Kidney (tissue), 13 donors: ENCODE measurements at regions not wholly inside any gene's neighbourhood (a gene's known extent, or its start where the extent isn't known, plus 50 kb on each side); places are given as distances from the start of the nearest gene placed in this dataset.
"Not testable (repeated sequence)": the region's sequence is repeated elsewhere in the genome, so short reads cannot be mapped to it uniquely, and the experiment has no call there.

Experiments used
- DNase-seq, 5 donors: peaks; one replicate each; pipeline ENCODE4 v3.0.0-alpha.2; 2013 to 2020
- FAIRE-seq: peaks from 2 replicates; lab custom pipeline; 2012; peaks lifted over from hg19 to GRCh38; lab: Jason Lieb, UNC
- H3K27ac ChIP-seq, 2 donors: one replicate each; pipeline ENCODE4 v1.7.0; 2013; ENCODE audit warnings: low read depth in 2 of 2, low read length in 2 of 2, inconsistent platforms in 1 of 2
- H3K27me3 ChIP-seq: one replicate; pipeline ENCODE4 v1.7.1; 2013; ENCODE audit warnings: low read length, inconsistent platforms; ENCODE audit not compliant: control insufficient read depth, insufficient read depth
- H3K36me3 ChIP-seq, 3 donors: one replicate each; pipeline versions ENCODE4 v1.7.0 to v1.7.1; 2013; ENCODE audit warnings: low read length in 3 of 3, control low read depth in 1 of 3, inconsistent platforms in 1 of 3; ENCODE audit not compliant: insufficient read depth in 3 of 3, control insufficient read depth in 2 of 3
- H3K4me1 ChIP-seq, 3 donors: one replicate each; pipeline versions ENCODE4 v1.7.0 to v1.7.1; 2013; ENCODE audit warnings: low read length in 3 of 3, inconsistent platforms in 1 of 3, low read depth in 1 of 3; ENCODE audit not compliant: control insufficient read depth in 2 of 3, insufficient read depth in 2 of 3
- H3K4me3 ChIP-seq, 3 donors: one replicate each; pipeline versions ENCODE4 v1.7.0 to v1.8.1; 2013; ENCODE audit warnings: low read length in 3 of 3, control low read depth in 1 of 3, inconsistent platforms in 1 of 3
- H3K9ac ChIP-seq, 3 donors: one replicate each; pipeline versions ENCODE4 v1.7.0 to v1.7.1; 2013; ENCODE audit warnings: low read length in 3 of 3, control low read depth in 1 of 3, inconsistent platforms in 1 of 3
- H3K9me3 ChIP-seq, 3 donors: one replicate each; pipeline versions ENCODE4 v1.7.0 to v1.7.1; 2013; ENCODE audit warnings: low read length in 3 of 3, control low read depth in 1 of 3, inconsistent platforms in 1 of 3; ENCODE audit not compliant: control insufficient read depth in 2 of 3, insufficient read depth in 1 of 3
- intact Hi-C: fragments of 100-400 bp; cut with DNase I; formaldehyde crosslinking; loops from one replicate; pipeline ENCODE4 v1.11.1; 2022
- TF ChIP-seq, protein P1 (sequence below): IDR thresholded peaks from 3 replicates; pipeline ENCODE4 v1.5.1; 2012; ENCODE audit warnings: mild to moderate bottlenecking, moderate library complexity, borderline replicate concordance; ENCODE audit not compliant: insufficient read depth; ENCODE audit errors: extremely low read depth
- donor health status: control.
- donor health status: control.
- donor health status: control.
- donor health status: control.
- donor health status: control.
- donor health status: DM: yes; HTN: yes; CAD: no.
- donor health status: Normal renal cell carcinoma (clear cell type).

DNA sequence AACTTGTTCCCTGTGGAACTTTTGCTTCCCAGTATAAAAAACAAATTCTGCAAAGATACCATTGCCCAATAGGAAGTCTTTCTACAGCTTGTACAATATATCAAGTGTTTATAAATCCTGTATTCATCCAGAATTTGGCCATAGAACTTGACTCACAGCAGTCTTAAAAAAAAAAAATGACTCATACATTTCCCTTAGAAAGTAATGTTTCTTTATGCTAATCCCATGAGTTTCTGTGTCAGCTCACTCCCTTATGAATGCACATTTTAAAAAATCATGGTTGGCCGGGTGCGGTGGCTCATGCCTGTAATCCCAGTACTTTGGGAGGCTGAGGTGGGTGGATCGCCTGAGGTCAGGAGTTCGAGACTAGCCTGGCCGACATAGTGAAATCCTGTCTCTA lies 89.3 kb upstream of the DMRT1 start:
- FAIRE-seq (no peak), DNase-seq (no peak)
- Histone ChIP-seq H3K27ac (no peak overlapping the region), H3K9me3 (no peaks in the 10 kb centered on the region), H3K4me3 (no peak overlapping the region), H3K9ac (no peak overlapping the region), H3K36me3 (peaks cover 0 to 14% (median 0%) of the 10 kb centered on the region in 3 donors), H3K27me3 (no peaks in the 10 kb centered on the region), H3K4me1 (peaks cover 0 to 3% (median 0%) of the 10 kb centered on the region in 3 donors)
- TF ChIP-seq, protein P1, sequence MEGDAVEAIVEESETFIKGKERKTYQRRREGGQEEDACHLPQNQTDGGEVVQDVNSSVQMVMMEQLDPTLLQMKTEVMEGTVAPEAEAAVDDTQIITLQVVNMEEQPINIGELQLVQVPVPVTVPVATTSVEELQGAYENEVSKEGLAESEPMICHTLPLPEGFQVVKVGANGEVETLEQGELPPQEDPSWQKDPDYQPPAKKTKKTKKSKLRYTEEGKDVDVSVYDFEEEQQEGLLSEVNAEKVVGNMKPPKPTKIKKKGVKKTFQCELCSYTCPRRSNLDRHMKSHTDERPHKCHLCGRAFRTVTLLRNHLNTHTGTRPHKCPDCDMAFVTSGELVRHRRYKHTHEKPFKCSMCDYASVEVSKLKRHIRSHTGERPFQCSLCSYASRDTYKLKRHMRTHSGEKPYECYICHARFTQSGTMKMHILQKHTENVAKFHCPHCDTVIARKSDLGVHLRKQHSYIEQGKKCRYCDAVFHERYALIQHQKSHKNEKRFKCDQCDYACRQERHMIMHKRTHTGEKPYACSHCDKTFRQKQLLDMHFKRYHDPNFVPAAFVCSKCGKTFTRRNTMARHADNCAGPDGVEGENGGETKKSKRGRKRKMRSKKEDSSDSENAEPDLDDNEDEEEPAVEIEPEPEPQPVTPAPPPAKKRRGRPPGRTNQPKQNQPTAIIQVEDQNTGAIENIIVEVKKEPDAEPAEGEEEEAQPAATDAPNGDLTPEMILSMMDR, result no peak
- intact Hi-C loops, result no loop called here

DNA sequence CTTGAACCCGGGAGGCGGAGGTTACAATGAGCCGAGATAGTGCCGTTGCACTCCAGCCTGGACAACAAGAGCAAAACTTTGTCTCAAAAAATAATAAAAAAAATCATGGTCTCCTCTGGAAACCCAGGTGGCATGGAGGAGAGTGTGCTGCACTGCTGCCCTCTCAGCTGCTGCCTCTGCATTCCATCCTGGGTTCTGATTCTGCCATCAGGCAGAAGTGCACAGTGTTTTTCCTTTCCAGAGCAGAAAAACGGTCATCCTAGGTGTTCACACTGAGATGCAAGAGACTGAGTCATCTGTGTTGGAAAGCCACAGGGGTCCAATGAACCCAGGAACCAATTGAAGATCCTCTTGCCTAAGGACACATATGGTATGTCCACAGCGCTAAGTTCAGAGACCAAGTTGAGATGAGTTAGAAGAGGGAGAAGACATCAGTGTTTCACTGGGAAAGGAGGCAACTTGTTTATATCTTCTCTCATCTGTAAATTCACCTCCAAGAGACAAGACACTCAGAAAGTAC lies 88.8 kb upstream of the DMRT1 start:
- Histone ChIP-seq H3K36me3 (peaks cover 0 to 13% (median 0%) of the 10 kb centered on the region in 3 donors), H3K4me3 (no peak overlapping the region), H3K9ac (no peak overlapping the region), H3K27ac (no peak overlapping the region), H3K27me3 (no peaks in the 10 kb centered on the region), H3K4me1 (peaks cover 0 to 3% (median 0%) of the 10 kb centered on the region in 3 donors), H3K9me3 (no peaks in the 10 kb centered on the region)
- DNase-seq (no peak), FAIRE-seq (no peak)
- TF ChIP-seq, protein P1, result no peak
- intact Hi-C loops, result no loop called here

DNA sequence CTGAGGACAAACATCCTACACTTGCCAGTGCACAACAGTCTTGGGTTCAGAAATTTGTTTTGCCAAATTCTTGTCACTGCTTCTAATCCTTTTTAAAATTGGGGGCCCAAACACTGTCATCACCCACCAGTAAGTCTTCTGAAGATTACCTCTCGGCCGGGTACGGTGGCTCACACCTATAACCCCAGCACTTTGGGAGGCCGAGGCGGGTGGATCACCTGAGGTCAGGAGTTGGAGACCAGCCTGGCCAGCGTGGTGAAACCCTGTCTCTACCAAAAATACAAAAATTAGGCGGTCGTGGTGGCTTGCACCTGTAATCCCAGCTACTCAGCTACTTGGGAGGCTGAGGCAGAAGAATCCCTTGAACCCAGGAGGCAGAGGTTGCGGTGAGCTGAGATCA lies 87.8 kb upstream of the DMRT1 start:
- H3K36me3 ChIP-seq, H3K27me3 ChIP-seq, intact Hi-C loops, DNase-seq, H3K4me3 ChIP-seq, H3K4me1 ChIP-seq, H3K9ac ChIP-seq, FAIRE-seq, H3K27ac ChIP-seq, H3K9me3 ChIP-seq: not testable (repeated sequence)

DNA sequence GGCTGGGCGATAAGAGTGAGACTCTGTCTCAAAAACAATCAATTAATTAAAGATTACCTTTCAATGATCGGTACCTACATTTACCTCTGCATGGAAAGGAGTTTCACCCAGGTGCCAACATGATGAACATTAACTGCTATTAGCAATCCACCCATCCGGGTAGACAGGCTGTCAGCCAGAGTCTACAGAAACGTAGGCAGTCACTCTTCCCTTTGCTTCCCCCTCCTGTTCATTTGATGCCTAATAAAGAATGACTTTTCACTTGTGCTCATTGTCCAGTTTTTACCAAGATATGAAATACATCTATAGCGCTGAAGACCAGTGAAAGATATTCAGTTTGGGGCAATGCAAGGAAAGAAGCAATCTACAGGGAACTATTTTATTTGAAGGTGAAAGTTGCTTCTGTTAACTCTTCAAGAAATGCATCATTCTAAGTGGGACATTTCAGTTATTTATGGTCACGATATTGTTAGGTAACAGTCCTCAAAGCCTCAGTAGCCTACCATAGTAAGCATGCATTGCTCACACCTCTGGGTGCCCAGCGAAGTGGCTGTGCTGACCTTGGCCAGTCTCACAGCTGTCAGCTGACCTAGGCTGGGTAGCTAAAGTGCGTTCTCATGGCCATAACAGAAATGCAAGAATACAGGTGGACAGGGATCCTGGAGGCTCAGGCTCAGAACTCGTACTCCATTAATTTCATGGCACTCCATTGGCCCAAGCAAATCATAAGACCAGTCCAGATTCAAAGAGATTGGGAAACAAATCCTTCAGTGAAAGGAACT lies 87.2 kb upstream of the DMRT1 start:
- no peak for FAIRE-seq
- peaks cover 0 to 1% (median 0%) of the 10 kb centered on the region in 3 donors for H3K36me3 ChIP-seq
- peaks cover 0 to 5% (median 0%) of the 10 kb centered on the region in 3 donors for H3K4me1 ChIP-seq
- no peaks in the 10 kb centered on the region for H3K27me3 ChIP-seq
- H3K9me3 ChIP-seq, result no peaks in the 10 kb centered on the region
- DNase-seq, result no peak
- H3K27ac ChIP-seq, result no peak overlapping the region
- H3K4me3 ChIP-seq, result no peak overlapping the region
- TF ChIP-seq, protein P1, result no peak
- H3K9ac ChIP-seq, result no peak overlapping the region
- intact Hi-C loops, result no loop called here
